Kidney (tissue), 13 donors: ENCODE measurements at regions not wholly inside any gene's neighbourhood (a gene's known extent, or its start where the extent isn't known, plus 50 kb on each side); places are given as distances from the start of the nearest gene placed in this dataset.

Source experiments
- DNase-seq, 5 donors: peaks; one replicate each; pipeline ENCODE4 v3.0.0-alpha.2; 2013 to 2020
- FAIRE-seq: peaks from 2 replicates; lab custom pipeline; 2012; peaks lifted over from hg19 to GRCh38; lab: Jason Lieb, UNC
- H3K27ac ChIP-seq, 2 donors: one replicate each; pipeline ENCODE4 v1.7.0; 2013; ENCODE audit warnings: low read depth in 2 of 2, low read length in 2 of 2, inconsistent platforms in 1 of 2
- H3K27me3 ChIP-seq: one replicate; pipeline ENCODE4 v1.7.1; 2013; ENCODE audit warnings: low read length, inconsistent platforms; ENCODE audit not compliant: control insufficient read depth, insufficient read depth
- H3K36me3 ChIP-seq, 3 donors: one replicate each; pipeline versions ENCODE4 v1.7.0 to v1.7.1; 2013; ENCODE audit warnings: low read length in 3 of 3, control low read depth in 1 of 3, inconsistent platforms in 1 of 3; ENCODE audit not compliant: insufficient read depth in 3 of 3, control insufficient read depth in 2 of 3
- H3K4me1 ChIP-seq, 3 donors: one replicate each; pipeline versions ENCODE4 v1.7.0 to v1.7.1; 2013; ENCODE audit warnings: low read length in 3 of 3, inconsistent platforms in 1 of 3, low read depth in 1 of 3; ENCODE audit not compliant: control insufficient read depth in 2 of 3, insufficient read depth in 2 of 3
- H3K4me3 ChIP-seq, 3 donors: one replicate each; pipeline versions ENCODE4 v1.7.0 to v1.8.1; 2013; ENCODE audit warnings: low read length in 3 of 3, control low read depth in 1 of 3, inconsistent platforms in 1 of 3
- H3K9ac ChIP-seq, 3 donors: one replicate each; pipeline versions ENCODE4 v1.7.0 to v1.7.1; 2013; ENCODE audit warnings: low read length in 3 of 3, control low read depth in 1 of 3, inconsistent platforms in 1 of 3
- H3K9me3 ChIP-seq, 3 donors: one replicate each; pipeline versions ENCODE4 v1.7.0 to v1.7.1; 2013; ENCODE audit warnings: low read length in 3 of 3, control low read depth in 1 of 3, inconsistent platforms in 1 of 3; ENCODE audit not compliant: control insufficient read depth in 2 of 3, insufficient read depth in 1 of 3
- CTCF ChIP-seq: IDR thresholded peaks from 3 replicates; pipeline ENCODE4 v1.5.1; 2012; ENCODE audit warnings: mild to moderate bottlenecking, moderate library complexity, borderline replicate concordance; ENCODE audit not compliant: insufficient read depth; ENCODE audit errors: extremely low read depth
- intact Hi-C: fragments of 100-400 bp; cut with DNase I; formaldehyde crosslinking; loops from one replicate; pipeline ENCODE4 v1.11.1; 2022
- donor health status: control.
- donor health status: control.
- donor health status: control.
- donor health status: control.
- donor health status: control.
- donor health status: DM: yes; HTN: yes; CAD: no.
- donor health status: Normal renal cell carcinoma (clear cell type).

- intact Hi-C loops: no loop called here
- Histone ChIP-seq H3K9me3 (no peaks in the 10 kb centered on the region), H3K9ac (peak overlapping the region in 2 of 3 donors; percentile 3 to 20), H3K27me3 (no peaks in the 10 kb centered on the region), H3K4me1 (no peaks in the 10 kb centered on the region), H3K27ac (peak overlapping the region in 1 of 2 donors; percentile 14), H3K36me3 (no peaks in the 10 kb centered on the region), H3K4me3 (peak overlapping the region; percentile 59 to 75 (median 63))
- FAIRE-seq (no peak), DNase-seq (peak; percentile 61 to 78 (median 70))
- no peak for TF ChIP-seq CTCF
Observed at GRCh38 chr14:26204728-26205479, 392.9 kb downstream of the NOVA1 start.

- H3K4me3 ChIP-seq: peak overlapping the region in 1 of 3 donors; percentile 75
- DNase-seq (no peak), FAIRE-seq (no peak)
- H3K27me3 ChIP-seq: no peaks in the 10 kb centered on the region
- no peaks in the 10 kb centered on the region for H3K36me3 ChIP-seq
- H3K27ac ChIP-seq: peak overlapping the region in 1 of 2 donors; percentile 14
- no peaks in the 10 kb centered on the region for H3K4me1 ChIP-seq
- peak overlapping the region in 1 of 3 donors; percentile 3 for H3K9ac ChIP-seq
- no peaks in the 10 kb centered on the region for H3K9me3 ChIP-seq
- no peak for TF ChIP-seq CTCF
- intact Hi-C loops: no loop called here
Observed at GRCh38 chr14:26204366-26204727, 393.5 kb downstream of the NOVA1 start.

- FAIRE-seq: no peak
- no peak for DNase-seq
- H3K4me1 ChIP-seq: peaks cover 0 to 4% (median 3%) of the 10 kb centered on the region in 3 donors
- no peak overlapping the region for H3K9ac ChIP-seq
- intact Hi-C loops: no loop called here
- H3K9me3 ChIP-seq: no peaks in the 10 kb centered on the region
- no peaks in the 10 kb centered on the region for H3K36me3 ChIP-seq
- TF ChIP-seq CTCF: no peak
- no peak overlapping the region for H3K27ac ChIP-seq
- H3K4me3 ChIP-seq: no peak overlapping the region
- no peaks in the 10 kb centered on the region for H3K27me3 ChIP-seq
Observed at GRCh38 chr14:26200687-26201086, 397.1 kb downstream of the NOVA1 start.
